B cell (primary cell): ENCODE measurements at regions not wholly inside any gene's neighbourhood (a gene's known extent, or its start where the extent isn't known, plus 50 kb on each side); places are given as distances from the start of the nearest gene placed in this dataset.
"Not testable (repeated sequence)": the region's sequence is repeated elsewhere in the genome, so short reads cannot be mapped to it uniquely, and the experiment has no call there.

Experiments used
- ATAC-seq: fragments of 200-7000 bp; cut with Tn5 transposase; one replicate; pipeline ENCODE4 v1.10.0; 2021; ENCODE audit warnings: low read depth, mild to moderate bottlenecking, moderate number of reproducible peaks, moderate library complexity
- CTCF ChIA-PET: fragments of 350-600 bp; sonication (Branson Sonifier 250); formaldehyde crosslinking; loops from one replicate; lab custom pipeline; 2021; ENCODE audit warnings: antibody characterized with exemption, inconsistent platforms; lab: Charles Lee
- POLR2A ChIA-PET: fragments of 350-600 bp; sonication (Branson Sonifier 250); formaldehyde crosslinking; loops from one replicate; lab custom pipeline; 2021; ENCODE audit warnings: antibody characterized with exemption; lab: Charles Lee
- DNase-seq: peaks from one replicate; pipeline ENCODE4 v3.0.0; 2013
- H2AFZ ChIP-seq: 2 replicates; pipeline ENCODE4 v1.6.1; 2012; ENCODE audit warnings: mild to moderate bottlenecking, low read depth, low read length; ENCODE audit not compliant: insufficient read depth, poor library complexity, severe bottlenecking
- H3K27ac ChIP-seq, 2 donors: 1 replicate in 1 of 2; 2 replicates in 1 of 2; pipeline ENCODE4 v1.5.1; 2012 to 2013; ENCODE audit warnings: low read length in 2 of 2, mild to moderate bottlenecking in 2 of 2, moderate library complexity in 1 of 2
- H3K27me3 ChIP-seq, 4 experiments: fragments of 200-600 bp in 1 of 4; sonication (generic) in 1 of 4; replicated peaks in 1 of 4; 1 replicate in 2 of 4; 2 replicates in 2 of 4; pipeline versions ENCODE4 v1.6.1 to v1.7.0; 2013 to 2016; ENCODE audit warnings: low read length in 3 of 4, mild to moderate bottlenecking in 2 of 4, mixed read lengths in 1 of 4, moderate library complexity in 1 of 4; ENCODE audit not compliant: insufficient read depth in 4 of 4, control insufficient read depth in 3 of 4; ENCODE audit errors: control extremely low read depth in 1 of 4
- H3K36me3 ChIP-seq, 2 experiments: replicated peaks in 1 of 2; 1 replicate in 1 of 2; 2 replicates in 1 of 2; pipeline versions ENCODE4 v1.6.1 to v1.7.1; 2013; ENCODE audit warnings: low read length in 1 of 2; ENCODE audit not compliant: insufficient read depth in 2 of 2, control insufficient read depth in 1 of 2; ENCODE audit errors: control extremely low read depth in 1 of 2, extremely low read depth in 1 of 2
- H3K4me1 ChIP-seq, 2 donors: fragments of 200-600 bp in 1 of 2; sonication (generic) in 1 of 2; 1 replicate in 1 of 2; 2 replicates in 1 of 2; pipeline versions ENCODE4 v1.5.1 to v1.6.1; 2013 to 2017; ENCODE audit warnings: low read length in 2 of 2; ENCODE audit not compliant: control insufficient read depth in 2 of 2, insufficient read depth in 2 of 2
- H3K4me2 ChIP-seq: replicated peaks from 2 replicates; pipeline ENCODE3; 2012; ENCODE audit warnings: mild to moderate bottlenecking, low read depth, low read length; ENCODE audit not compliant: poor library complexity, severe bottlenecking
- H3K4me3 ChIP-seq, 5 experiments: fragments of 200-600 bp in 1 of 5; sonication (generic) in 1 of 5; 1 replicate in 3 of 5; 2 replicates in 2 of 5; pipeline versions ENCODE4 v1.5.1 to v1.7.0; 2011 to 2016; ENCODE audit warnings: low read length in 4 of 5, mild to moderate bottlenecking in 4 of 5, low read depth in 2 of 5, control low read depth in 1 of 5, moderate library complexity in 1 of 5; ENCODE audit not compliant: insufficient read depth in 1 of 5; ENCODE audit errors: control extremely low read depth in 1 of 5, extremely low read depth in 1 of 5
- H3K79me2 ChIP-seq: fragments of 200-600 bp; sonication (generic); one replicate; pipeline ENCODE4 v1.6.0; 2016; ENCODE audit warnings: low read length; ENCODE audit not compliant: control insufficient read depth, insufficient read depth
- H3K9ac ChIP-seq: fragments of 200-600 bp; sonication (generic); 2 replicates; pipeline ENCODE4 v1.6.1; 2017; ENCODE audit warnings: mild to moderate bottlenecking, low read length, moderate library complexity
- H3K9me3 ChIP-seq, 3 donors: one replicate each; pipeline versions ENCODE4 v1.6.1 to v1.7.1; 2013; ENCODE audit warnings: low read length in 2 of 3; ENCODE audit not compliant: control insufficient read depth in 2 of 3, insufficient read depth in 1 of 3; ENCODE audit errors: control extremely low read depth in 1 of 3
- H4K20me1 ChIP-seq: 2 replicates; pipeline ENCODE4 v1.6.0; 2012; ENCODE audit warnings: mild to moderate bottlenecking, low read length; ENCODE audit not compliant: insufficient read depth, control insufficient read depth, poor library complexity, severe bottlenecking
- H3K27ac Mint-ChIP-seq: one replicate; pipeline ENCODE4 v1.8.0; 2021; ENCODE audit warnings: mixed read lengths
- H3K27me3 Mint-ChIP-seq: one replicate; pipeline ENCODE4 v1.8.0; 2021; ENCODE audit warnings: mixed read lengths
- H3K4me1 Mint-ChIP-seq: one replicate; pipeline ENCODE4 v1.8.0; 2021; ENCODE audit warnings: mixed read lengths
- H3K4me3 Mint-ChIP-seq: one replicate; pipeline ENCODE4 v1.8.0; 2021; ENCODE audit warnings: mixed read lengths
- H3K9me3 Mint-ChIP-seq: one replicate; pipeline ENCODE4 v1.8.0; 2022; ENCODE audit warnings: mixed read lengths; ENCODE audit not compliant: insufficient read depth
- CTCF ChIP-seq: fragments of 200-600 bp; IDR thresholded peaks from one replicate; pipeline ENCODE4 v1.8.0; 2022; ENCODE audit warnings: antibody characterized with exemption, mild to moderate bottlenecking
- EZH2 ChIP-seq: IDR thresholded peaks from 2 replicates; pipeline ENCODE4 v1.6.1; 2012; ENCODE audit warnings: borderline replicate concordance, low read depth, mild to moderate bottlenecking, moderate library complexity, low read length; ENCODE audit not compliant: insufficient read depth, poor library complexity, severe bottlenecking
- WGBS: methylation state at CpG from one replicate; pipeline ENCODE4 v1.1.5; 2013; ENCODE audit warnings: missing lambda C conversion rate; ENCODE audit not compliant: insufficient coverage; 5-methylcytosine and 5-hydroxymethylcytosine counted together
- intact Hi-C: fragments of 100-400 bp; cut with micrococcal nuclease; formaldehyde crosslinking; loops from one replicate; pipeline ENCODE4 v1.10.0; 2022

GRCh38 chr4:8674311-8674885 lies 81.8 kb downstream of the CPZ start:
- Histone ChIP-seq H3K27ac (no peak overlapping the region), H3K4me1 (no peaks in the 10 kb centered on the region), H4K20me1 (no peaks in the 10 kb centered on the region), H3K4me3 (no peak overlapping the region), H3K79me2 (no peaks in the 10 kb centered on the region), H3K4me2 (no peak overlapping the region), H3K9ac (no peak overlapping the region), H3K36me3 (no peaks in the 10 kb centered on the region), H2AFZ (no peak overlapping the region), H3K27me3 (no peaks in the 10 kb centered on the region), H3K9me3 (peaks cover 0 to 18% (median 0%) of the 10 kb centered on the region in 3 donors)
- no peak for TF ChIP-seq CTCF
- TF ChIP-seq EZH2, result no peak
- CTCF ChIA-PET, result no interaction called here
- Mint-ChIP-seq H3K27me3 (no peaks in the 10 kb centered on the region), H3K27ac (no peak overlapping the region), H3K4me1 (no peaks in the 10 kb centered on the region), H3K4me3 (no peak overlapping the region), H3K9me3 (peaks cover 7% of the 10 kb centered on the region)
- 89% methylated on average over 11 of the region's 16 CpGs for WGBS
- ATAC-seq (no peak), DNase-seq (no peak)
- POLR2A ChIA-PET, result no interaction called here
- intact Hi-C loops, result no loop called here

GRCh38 chr4:8673106-8673505 lies 80.5 kb downstream of the CPZ start:
- H3K36me3 ChIP-seq, H3K4me1 Mint-ChIP-seq, H2AFZ ChIP-seq, H3K79me2 ChIP-seq, H3K27ac ChIP-seq, H4K20me1 ChIP-seq, CTCF ChIA-PET, H3K9ac ChIP-seq, H3K4me2 ChIP-seq, DNase-seq, H3K27me3 Mint-ChIP-seq, H3K9me3 Mint-ChIP-seq, H3K27me3 ChIP-seq, intact Hi-C loops, H3K4me1 ChIP-seq, ATAC-seq, H3K4me3 Mint-ChIP-seq, H3K27ac Mint-ChIP-seq, H3K4me3 ChIP-seq: not testable (repeated sequence)
- POLR2A ChIA-PET, result interaction anchor here (0.6 kb wide), 1 partner anchor 8 kb away, joined by 3 read pairs; no protein-coding TSS in a partner anchor
- H3K9me3 ChIP-seq, result peaks cover 0 to 18% (median 0%) of the 10 kb centered on the region in 3 donors
- WGBS, result 67% methylated on average over 5 of the region's 5 CpGs
